ENCODE measurements at regions not wholly inside any gene's neighbourhood (a gene's known extent, or its start where the extent isn't known, plus 50 kb on each side); places are given as distances from the start of the nearest gene placed in this dataset.
"Not testable (repeated sequence)": the region's sequence is repeated elsewhere in the genome, so short reads cannot be mapped to it uniquely, and the experiment has no call there.

GRCh38 chr7:16130111-16131110 lies 290.9 kb downstream of the CRPPA start:
- DNase-seq, result no peak

- no peak for DNase-seq
Measured at GRCh38 chr7:16129431-16130110, 291.8 kb downstream of the CRPPA start.

- no peak for DNase-seq
Measured at GRCh38 chr7:16123117-16123770, 298.1 kb downstream of the CRPPA start.

GRCh38 chr7:16121876-16122390 lies 299.4 kb downstream of the CRPPA start:
- DNase-seq, result no peak

- no peak for DNase-seq
Measured at GRCh38 chr7:16115374-16115773, 306.0 kb downstream of the CRPPA start.

GRCh38 chr7:16114633-16115032 lies 306.7 kb downstream of the CRPPA start:
- no peak for DNase-seq

- no peak for DNase-seq
Measured at GRCh38 chr7:16114071-16114470, 307.3 kb downstream of the CRPPA start.

GRCh38 chr7:16113058-16113457 lies 308.3 kb downstream of the CRPPA start:
- DNase-seq, result no peak

GRCh38 chr7:16106869-16107268 lies 314.5 kb downstream of the CRPPA start:
- DNase-seq, result no peak

GRCh38 chr7:16106300-16106699 lies 315.0 kb downstream of the CRPPA start:
- DNase-seq, result no peak

GRCh38 chr7:16099302-16099849 lies 322.0 kb downstream of the CRPPA start:
- DNase-seq, result no peak

- no peak for DNase-seq
Measured at GRCh38 chr7:16098585-16099179, 322.7 kb downstream of the CRPPA start.

- DNase-seq, result no peak
Measured at GRCh38 chr7:16098058-16098457, 323.3 kb downstream of the CRPPA start.

- no peak for DNase-seq
Measured at GRCh38 chr7:16095171-16095950, 326.0 kb downstream of the CRPPA start.

- no peak for DNase-seq
Measured at GRCh38 chr7:16094651-16095050, 326.7 kb downstream of the CRPPA start.

- DNase-seq, result no peak
Measured at GRCh38 chr7:16092711-16093110, 328.6 kb downstream of the CRPPA start.

GRCh38 chr7:16091701-16092310 lies 329.5 kb downstream of the CRPPA start:
- no peak for DNase-seq

- no peak for DNase-seq
Measured at GRCh38 chr7:16089801-16090200, 331.5 kb downstream of the CRPPA start.

GRCh38 chr7:16089191-16089590 lies 332.1 kb downstream of the CRPPA start:
- no peak for DNase-seq

GRCh38 chr7:16086743-16087142 lies 334.6 kb downstream of the CRPPA start:
- no peak for DNase-seq

- not testable (repeated sequence) for DNase-seq
Measured at GRCh38 chr7:16085780-16086179, 335.6 kb downstream of the CRPPA start.

Measured in stimulated activated CD4-positive, alpha-beta T cell treated with anti-CD3 and anti-CD28 coated beads, Interleukin-4, amount 100 ng/mL, for 24 hours (primary cell).